HepG2 (cell line): ENCODE measurements at regions not wholly inside any gene's neighbourhood (a gene's known extent, or its start where the extent isn't known, plus 50 kb on each side); places are given as distances from the start of the nearest gene placed in this dataset.

Experiments used
- ATAC-seq: fragments of 200-7000 bp; cut with Tn5 transposase; 3 replicates; pipeline ENCODE4 v1.9.1; 2020; ENCODE audit warnings: mild to moderate bottlenecking, moderate library complexity
- BruUV-seq: library from RNA; stranded (reverse); fragments of 400-500 nt; replicated peaks from 2 replicates; lab custom pipeline; 2021; lab: Mats Ljungman, UMichigan
- CTCF ChIA-PET: fragments of 300-600 bp; formaldehyde crosslinking; extraction: SDS; loops from one replicate; lab custom pipeline; 2021; ENCODE audit warnings: low total read pairs, inconsistent platforms, low intra/inter-chr PET ratio; lab: Yijun Ruan, JAX
- POLR2A ChIA-PET: fragments of 350-600 bp; sonication (Branson Sonifier 250); formaldehyde crosslinking; loops from one replicate; lab custom pipeline; 2020; ENCODE audit warnings: antibody characterized with exemption, inconsistent platforms; lab: Yijun Ruan, JAX
- DNase-seq: peaks from one replicate; pipeline ENCODE4 v3.0.0-alpha.2; 2015; ENCODE audit warnings: low spot score
- FAIRE-seq: peaks from 3 replicates; lab custom pipeline; 2011; peaks lifted over from hg19 to GRCh38; lab: Jason Lieb, UNC
- H2AFZ ChIP-seq: one replicate; pipeline ENCODE4 v1.6.1; 2011; ENCODE audit warnings: low read length, inconsistent platforms
- H3K27ac ChIP-seq: fragments of 300-600 bp; 3 replicates; pipeline ENCODE4 v1.8.0; 2011; ENCODE audit warnings: mixed run types, mild to moderate bottlenecking, mixed read lengths, low read length, inconsistent platforms; ENCODE audit not compliant: insufficient read depth; ENCODE audit errors: extremely low read length
- H3K27me3 ChIP-seq, 2 experiments: fragments of 200-600 bp in 1 of 2; 2 replicates in 1 of 2; 3 replicates in 1 of 2; pipeline versions ENCODE4 v1.6.0 to v1.8.0; 2011; ENCODE audit warnings: low read length in 2 of 2, mild to moderate bottlenecking in 2 of 2, moderate library complexity in 2 of 2, inconsistent platforms in 1 of 2; ENCODE audit not compliant: insufficient read depth in 2 of 2, control insufficient read depth in 1 of 2
- H3K36me3 ChIP-seq, 2 experiments: fragments of 200-600 bp in 1 of 2; replicated peaks in 1 of 2; 2 replicates in 1 of 2; 3 replicates in 1 of 2; pipeline versions ENCODE4 v1.5.1 to v1.8.0; 2011; ENCODE audit warnings: low read length in 2 of 2, inconsistent platforms in 1 of 2; ENCODE audit not compliant: insufficient read depth in 2 of 2, control insufficient read depth in 1 of 2
- H3K4me1 ChIP-seq: 2 replicates; pipeline ENCODE4 v1.5.1; 2012; ENCODE audit warnings: low read length, inconsistent platforms; ENCODE audit not compliant: insufficient read depth
- H3K4me2 ChIP-seq: 2 replicates; pipeline ENCODE4 v1.6.0; 2011; ENCODE audit warnings: low read depth, low read length, inconsistent platforms
- H3K4me3 ChIP-seq, 3 experiments: fragments of 200-600 bp in 1 of 3; sonication (generic), shearing (Covaris generic) in 1 of 3; replicated peaks in 1 of 3; 2 replicates each; pipeline ENCODE4 v1.5.1; 2011 to 2016; ENCODE audit warnings: low read length in 3 of 3, inconsistent platforms in 2 of 3, low read depth in 2 of 3, mild to moderate bottlenecking in 2 of 3, control low read depth in 1 of 3, mixed read lengths in 1 of 3; ENCODE audit not compliant: insufficient read depth in 1 of 3
- H3K79me2 ChIP-seq: one replicate; pipeline ENCODE4 v1.6.1; 2011; ENCODE audit warnings: low read length, inconsistent platforms; ENCODE audit not compliant: insufficient read depth
- H3K9ac ChIP-seq: 2 replicates; pipeline ENCODE4 v1.6.0; 2011; ENCODE audit warnings: mild to moderate bottlenecking, low read depth, low read length, inconsistent platforms; ENCODE audit not compliant: insufficient read depth
- H3K9me3 ChIP-seq: 2 replicates; pipeline ENCODE4 v1.5.1; 2012; ENCODE audit warnings: mild to moderate bottlenecking, low read length
- H4K20me1 ChIP-seq: 2 replicates; pipeline ENCODE4 v1.6.0; 2011; ENCODE audit warnings: inconsistent platforms, mild to moderate bottlenecking, low read length, moderate library complexity; ENCODE audit not compliant: insufficient read depth
- FOSL2 ChIP-seq: sonication (generic); formaldehyde crosslinking; IDR thresholded peaks from 2 replicates; pipeline ENCODE4 v1.4.0; 2020; ENCODE audit warnings: missing genetic modification reagents
- ZNF142 ChIP-seq: sonication (generic); formaldehyde crosslinking; IDR thresholded peaks from 2 replicates; pipeline ENCODE4 v1.4.0; 2020; ENCODE audit warnings: missing genetic modification reagents
- ZNF407 ChIP-seq: sonication (generic); formaldehyde crosslinking; IDR thresholded peaks from one replicate; pipeline ENCODE4 v1.5.1; 2020; ENCODE audit warnings: mild to moderate bottlenecking, missing genetic modification reagents; ENCODE audit errors: not compliant biosample characterization
- WGBS: methylation state at CpG from one replicate; pipeline ENCODE4 v1.1.6; 2017; ENCODE audit warnings: low lambda C conversion rate; 5-methylcytosine and 5-hydroxymethylcytosine counted together
- in situ Hi-C: cut with HindIII; loops from 2 replicates; pipeline ENCODE4 v1.10.0; 2017; ENCODE audit warnings: low pct_unique_long_range_greater_than_20kb; ENCODE audit not compliant: extremely low pct_ligation_motif_present
- intact Hi-C: fragments of 100-400 bp; cut with micrococcal nuclease; formaldehyde crosslinking; loops from one replicate; pipeline ENCODE4 v1.10.0; 2022; ENCODE audit not compliant: unreplicated experiment

- WGBS = 0% methylated on average over 1 of the region's 1 CpG
- Histone ChIP-seq H3K27me3 (no peaks in the 10 kb centered on the region), H3K4me2 (no peak overlapping the region), H3K9ac (no peak overlapping the region), H3K4me1 (no peaks in the 10 kb centered on the region), H3K27ac (no peak overlapping the region), H2AFZ (no peak overlapping the region), H3K9me3 (peaks cover 80% of the 10 kb centered on the region), H4K20me1 (no peaks in the 10 kb centered on the region), H3K4me3 (no peak overlapping the region), H3K36me3 (no peaks in the 10 kb centered on the region), H3K79me2 (no peaks in the 10 kb centered on the region)
- no peak for ATAC-seq
- in situ Hi-C loops = no loop called here
- no peak for FAIRE-seq
- intact Hi-C loops = no loop called here
- no TSS peak for BruUV-seq
- ChIA-PET CTCF (no interaction called here), POLR2A (no interaction called here)
- DNase-seq = no peak
- no peak for TF ChIP-seq ZNF142 (CRISPR knock-in tag)
- no peak for TF ChIP-seq FOSL2 (CRISPR knock-in tag)
- TF ChIP-seq ZNF407 (CRISPR knock-in tag) = no peak
These were observed 454.6 kb upstream of the SORCS1 start for GRCh38 chr10:107619139-107619538.
